Right lobe of liver (tissue), 6 donors: ENCODE measurements at regions not wholly inside any gene's neighbourhood (a gene's known extent, or its start where the extent isn't known, plus 50 kb on each side); places are given as distances from the start of the nearest gene placed in this dataset.
A peak's percentile ranks its signal among the peaks of the same experiment; 100 is the strongest.

Source experiments
- ATAC-seq, 4 donors: fragments of 200-7000 bp; cut with Tn5 transposase; one replicate each; pipeline ENCODE4 v1.9.1; 2020; ENCODE audit warnings: mild to moderate bottlenecking in 4 of 4, moderate library complexity in 4 of 4
- DNase-seq, 3 donors: peaks; one replicate each; pipeline ENCODE4 v3.0.0-alpha.2; 2020
- H3K27ac ChIP-seq, 3 donors: fragments of 200-600 bp; one replicate each; pipeline ENCODE4 v1.8.0; 2022
- H3K27me3 ChIP-seq, 2 donors: fragments of 200-600 bp; one replicate each; pipeline ENCODE4 v1.8.0; 2022
- H3K36me3 ChIP-seq, 4 donors: fragments of 200-600 bp; sonication (generic) in 1 of 4; one replicate each; pipeline versions ENCODE4 v1.5.1 to v1.8.0; 2017 to 2022; ENCODE audit warnings: control low read depth in 1 of 4
- H3K4me1 ChIP-seq, 4 donors: fragments of 200-600 bp; sonication (generic) in 1 of 4; one replicate each; pipeline versions ENCODE4 v1.5.1 to v1.8.0; 2017 to 2022; ENCODE audit warnings: control low read depth in 1 of 4
- H3K4me3 ChIP-seq, 3 donors: fragments of 200-600 bp; one replicate each; pipeline ENCODE4 v1.8.0; 2022
- H3K9me3 ChIP-seq, 4 donors: fragments of 200-600 bp; sonication (generic) in 1 of 4; one replicate each; pipeline versions ENCODE4 v1.5.1 to v1.8.0; 2017 to 2022; ENCODE audit warnings: control low read depth in 1 of 4
- POLR2A ChIP-seq: fragments of 450-650 bp; IDR thresholded peaks from one replicate; pipeline ENCODE4 v1.6.1; 2017; ENCODE audit warnings: antibody characterized with exemption, mild to moderate bottlenecking
- WGBS: methylation state at CpG from one replicate; pipeline ENCODE4 v1.1.6; 2018; ENCODE audit warnings: low coverage, low lambda C conversion rate; ENCODE audit not compliant: insufficient coverage; ENCODE audit errors: missing lambda C conversion rate; 5-methylcytosine and 5-hydroxymethylcytosine counted together
- intact Hi-C, 2 donors: fragments of 100-400 bp; cut with DNase I; formaldehyde crosslinking; loops; one replicate each; pipeline versions ENCODE4 v1.11.2 to v1.14.1; 2022
- TF ChIP-seq, protein P1 (sequence below), 4 donors: fragments of 200-600 bp in 3 of 4; fragments of 450-650 bp in 1 of 4; IDR thresholded peaks; one replicate each; pipeline versions ENCODE4 v1.5.1 to v1.8.0; 2016 to 2022; ENCODE audit warnings: antibody characterized with exemption in 4 of 4, mild to moderate bottlenecking in 2 of 4
- donor health status: DM: no; HTN: yes; CAD: no.
- donor health status: DM: no; HTN: no; CAD: no.
- donor health status: DM: no; HTN: no; CAD: no.
- donor health status: DM: no; HTN: yes; CAD: no.
- donor health status: DM: no; HTN: yes; CAD: no.

DNA sequence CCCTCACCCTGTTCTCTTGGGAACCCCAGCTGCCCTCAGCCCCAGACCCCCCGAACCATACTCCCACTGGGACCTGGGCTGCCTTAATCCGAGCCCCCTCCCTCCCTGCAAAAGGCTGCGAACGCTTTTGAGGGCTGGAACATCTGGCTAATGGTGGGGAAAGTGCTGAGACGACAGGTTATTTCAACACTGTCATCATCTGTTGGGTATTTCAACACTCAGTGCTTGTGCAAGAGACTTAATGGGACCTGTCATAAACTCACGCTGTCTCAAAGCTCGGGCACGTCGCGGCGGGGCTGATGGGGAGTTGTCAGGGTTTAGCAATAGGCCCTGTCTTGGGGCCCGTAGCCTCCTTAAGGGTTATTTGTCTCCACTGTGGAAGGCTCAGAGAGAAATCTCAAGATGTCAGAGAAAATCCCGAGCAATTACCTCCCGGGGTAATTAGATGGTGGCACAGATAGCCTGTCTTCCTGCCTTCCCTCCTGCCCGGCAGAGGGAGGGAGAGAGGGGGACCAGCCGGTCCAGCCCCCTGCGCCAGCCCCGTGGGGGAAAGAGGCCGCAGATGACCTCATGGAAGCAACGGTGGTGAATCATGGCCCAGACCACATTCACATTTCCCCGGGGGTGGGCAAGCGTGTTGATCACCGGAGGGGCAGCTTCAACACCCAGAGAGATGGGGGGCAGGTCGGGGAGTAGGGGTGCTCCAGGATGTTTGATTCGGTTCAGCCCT is 88.7 kb upstream of the MYL10 start:
- H3K4me3 ChIP-seq, result no peak overlapping the region
- WGBS, result 28% methylated on average over 15 of the region's 25 CpGs
- intact Hi-C loops, result no loop called here
- H3K9me3 ChIP-seq, result no peaks in the 10 kb centered on the region
- H3K27me3 ChIP-seq, result no peaks in the 10 kb centered on the region
- H3K27ac ChIP-seq, result peak overlapping the region in 2 of 3 donors; percentile 36 to 47
- peak; percentile 74 to 93 (median 90) for ATAC-seq
- peak; percentile 66 to 76 (median 67) for DNase-seq
- TF ChIP-seq, protein P1, sequence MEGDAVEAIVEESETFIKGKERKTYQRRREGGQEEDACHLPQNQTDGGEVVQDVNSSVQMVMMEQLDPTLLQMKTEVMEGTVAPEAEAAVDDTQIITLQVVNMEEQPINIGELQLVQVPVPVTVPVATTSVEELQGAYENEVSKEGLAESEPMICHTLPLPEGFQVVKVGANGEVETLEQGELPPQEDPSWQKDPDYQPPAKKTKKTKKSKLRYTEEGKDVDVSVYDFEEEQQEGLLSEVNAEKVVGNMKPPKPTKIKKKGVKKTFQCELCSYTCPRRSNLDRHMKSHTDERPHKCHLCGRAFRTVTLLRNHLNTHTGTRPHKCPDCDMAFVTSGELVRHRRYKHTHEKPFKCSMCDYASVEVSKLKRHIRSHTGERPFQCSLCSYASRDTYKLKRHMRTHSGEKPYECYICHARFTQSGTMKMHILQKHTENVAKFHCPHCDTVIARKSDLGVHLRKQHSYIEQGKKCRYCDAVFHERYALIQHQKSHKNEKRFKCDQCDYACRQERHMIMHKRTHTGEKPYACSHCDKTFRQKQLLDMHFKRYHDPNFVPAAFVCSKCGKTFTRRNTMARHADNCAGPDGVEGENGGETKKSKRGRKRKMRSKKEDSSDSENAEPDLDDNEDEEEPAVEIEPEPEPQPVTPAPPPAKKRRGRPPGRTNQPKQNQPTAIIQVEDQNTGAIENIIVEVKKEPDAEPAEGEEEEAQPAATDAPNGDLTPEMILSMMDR (IDR thresholded peaks at IDR 0.05), result no peak
- TF ChIP-seq POLR2A, result no peak
- H3K36me3 ChIP-seq, result no peaks in the 10 kb centered on the region
- peaks cover 0 to 11% (median 0%) of the 10 kb centered on the region in 4 donors for H3K4me1 ChIP-seq

DNA sequence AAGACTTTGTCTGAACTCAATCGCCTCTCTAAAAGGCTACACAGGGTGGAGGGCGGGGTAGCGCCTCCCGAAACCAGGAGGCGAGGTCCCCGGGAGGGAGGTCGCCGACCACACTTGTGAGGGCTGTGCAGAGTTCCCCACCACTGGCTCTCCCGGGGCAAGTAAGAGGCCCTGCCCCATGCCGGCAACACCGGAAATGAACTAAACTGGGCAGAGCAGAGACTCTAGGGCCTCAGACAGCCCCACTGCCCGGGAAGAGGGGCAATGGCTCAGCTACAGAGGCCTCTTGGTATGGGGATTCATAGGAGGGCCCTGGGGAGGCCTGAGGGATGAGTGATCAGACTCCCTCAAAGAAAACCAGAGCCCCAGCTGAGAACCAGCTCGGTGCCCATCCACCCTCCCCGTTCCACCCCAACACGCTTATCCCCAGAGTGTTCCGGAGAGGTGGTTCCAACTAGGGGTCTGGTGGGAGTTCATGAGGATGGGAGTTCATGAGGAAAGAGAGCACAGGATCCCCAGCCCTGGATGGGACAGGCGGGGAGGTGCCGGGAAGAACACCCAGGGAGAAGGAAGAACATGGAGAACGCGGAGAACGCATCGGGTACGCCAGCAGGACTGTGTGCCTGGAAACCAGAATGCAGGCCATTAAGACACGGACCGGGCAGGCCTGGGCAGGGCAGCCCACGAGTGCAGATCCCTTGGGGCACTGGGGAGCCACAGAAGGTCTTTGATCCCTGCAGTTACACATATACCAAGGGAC is 89.4 kb upstream of the MYL10 start:
- peak overlapping the region in 1 of 3 donors; percentile 47 for H3K27ac ChIP-seq
- ATAC-seq, result peak in 3 of 4 donors; percentile 6 to 12 (median 10)

DNA sequence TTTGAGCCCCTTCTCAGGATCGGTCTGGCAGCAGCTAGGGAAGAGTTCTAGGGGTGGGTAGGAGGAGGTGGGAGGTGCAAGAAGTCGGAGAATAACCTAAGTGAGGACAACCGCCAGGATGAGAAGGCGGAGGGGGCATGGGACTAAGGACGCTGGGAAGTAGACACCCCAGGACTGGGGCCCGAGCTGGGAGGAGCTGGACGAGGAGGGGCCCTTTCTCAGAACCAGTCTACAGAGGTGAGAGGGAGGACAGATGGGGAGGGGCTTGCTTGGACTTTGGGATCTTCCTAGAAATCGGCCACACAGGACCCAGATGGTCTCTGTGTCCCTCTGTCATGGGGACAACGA is 90.0 kb upstream of the MYL10 start:
- H3K4me1 ChIP-seq, result peaks cover 0 to 11% (median 0%) of the 10 kb centered on the region in 4 donors
- H3K27ac ChIP-seq, result no peak overlapping the region
- DNase-seq (no peak), ATAC-seq (no peak)
- WGBS, result 78% methylated on average over 9 of the region's 9 CpGs
- H3K36me3 ChIP-seq, result no peaks in the 10 kb centered on the region
- intact Hi-C loops, result no loop called here
- no peak for TF ChIP-seq POLR2A
- TF ChIP-seq, protein P1 (IDR thresholded peaks at IDR 0.05), result no peak
- no peak overlapping the region for H3K4me3 ChIP-seq
- no peaks in the 10 kb centered on the region for H3K9me3 ChIP-seq
- no peaks in the 10 kb centered on the region for H3K27me3 ChIP-seq

More for the DNA sequence above, 89.4 kb upstream of the MYL10 start:
- WGBS, result 81% methylated on average over 12 of the region's 26 CpGs
- TF ChIP-seq, protein P1 (IDR thresholded peaks at IDR 0.05), result no peak
- TF ChIP-seq POLR2A, result no peak
- no peaks in the 10 kb centered on the region for H3K36me3 ChIP-seq
- H3K4me3 ChIP-seq, result no peak overlapping the region
- H3K9me3 ChIP-seq, result no peaks in the 10 kb centered on the region
- H3K27me3 ChIP-seq, result no peaks in the 10 kb centered on the region
- no peak for DNase-seq
- intact Hi-C loops, result no loop called here
- peaks cover 0 to 11% (median 0%) of the 10 kb centered on the region in 4 donors for H3K4me1 ChIP-seq

DNA sequence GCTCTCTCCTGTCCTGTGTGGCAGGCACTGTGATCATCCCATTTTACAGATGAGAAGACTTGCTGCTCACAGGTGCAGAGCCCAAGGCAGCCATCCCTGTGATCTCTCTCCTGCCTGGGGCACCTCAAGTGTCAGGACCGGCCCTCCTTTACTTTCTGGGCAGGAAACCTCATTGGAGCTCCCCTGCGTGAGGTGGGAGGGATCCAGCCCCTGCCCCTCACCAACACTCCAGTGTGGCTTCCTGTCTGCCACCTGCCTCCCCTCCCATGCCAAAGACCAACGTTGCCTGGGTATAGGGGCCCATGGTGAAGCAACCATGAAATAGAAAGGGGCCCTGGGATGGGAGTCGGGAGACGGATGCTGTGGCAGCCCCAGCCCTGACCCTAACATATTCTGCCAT is 91.2 kb upstream of the MYL10 start:
- intact Hi-C loops, result no loop called here
- 60% methylated on average over 1 of the region's 5 CpGs for WGBS
- H3K9me3 ChIP-seq, result no peaks in the 10 kb centered on the region
- DNase-seq (no peak), ATAC-seq (no peak)
- H3K27me3 ChIP-seq, result no peaks in the 10 kb centered on the region
- TF ChIP-seq, protein P1 (IDR thresholded peaks at IDR 0.05), result no peak
- TF ChIP-seq POLR2A, result no peak
- no peaks in the 10 kb centered on the region for H3K36me3 ChIP-seq
- no peak overlapping the region for H3K27ac ChIP-seq
- H3K4me1 ChIP-seq, result peaks cover 0 to 11% (median 0%) of the 10 kb centered on the region in 4 donors
- no peak overlapping the region for H3K4me3 ChIP-seq
